Stimulated activated CD4-positive, alpha-beta T cell treated with anti-CD3 and anti-CD28 coated beads, Interleukin-4, amount 100 ng/mL, for 24 hours (primary cell): ENCODE measurements at regions not wholly inside any gene's neighbourhood (a gene's known extent, or its start where the extent isn't known, plus 50 kb on each side); places are given as distances from the start of the nearest gene placed in this dataset.
"Not testable (repeated sequence)": the region's sequence is repeated elsewhere in the genome, so short reads cannot be mapped to it uniquely, and the experiment has no call there.

Experiments used
- DNase-seq: peaks from one replicate; pipeline ENCODE4 v3.0.0-alpha.2; 2020

GRCh38 chr2:82355622-82356021 is 2051.1 kb upstream of the LRRTM1 start:
- no peak for DNase-seq

GRCh38 chr2:82345910-82346309 is 2041.4 kb upstream of the LRRTM1 start:
- DNase-seq: no peak

GRCh38 chr2:82344670-82345069 is 2040.1 kb upstream of the LRRTM1 start:
- DNase-seq: no peak

GRCh38 chr2:82342356-82342755 is 2037.8 kb upstream of the LRRTM1 start:
- no peak for DNase-seq

- DNase-seq: no peak
Measured at GRCh38 chr2:82340578-82341053, 2036.1 kb upstream of the LRRTM1 start.

GRCh38 chr2:82339805-82340204 is 2035.3 kb upstream of the LRRTM1 start:
- no peak for DNase-seq

GRCh38 chr2:82333697-82334096 is 2029.1 kb upstream of the LRRTM1 start:
- no peak for DNase-seq

- DNase-seq: no peak
Measured at GRCh38 chr2:82330155-82330554, 2025.6 kb upstream of the LRRTM1 start.

GRCh38 chr2:82326180-82326767 is 2021.7 kb upstream of the LRRTM1 start:
- DNase-seq: not testable (repeated sequence)

- DNase-seq: no peak
Measured at GRCh38 chr2:82320296-82320695, 2015.7 kb upstream of the LRRTM1 start.

- no peak for DNase-seq
Measured at GRCh38 chr2:82317012-82317411, 2012.5 kb upstream of the LRRTM1 start.

- DNase-seq: no peak
Measured at GRCh38 chr2:82316586-82316985, 2012.0 kb upstream of the LRRTM1 start.

- no peak for DNase-seq
Measured at GRCh38 chr2:82314836-82315472, 2010.4 kb upstream of the LRRTM1 start.

GRCh38 chr2:82307511-82307910 is 2003.0 kb upstream of the LRRTM1 start:
- DNase-seq: no peak

GRCh38 chr2:82301506-82301905 is 1997.0 kb upstream of the LRRTM1 start:
- no peak for DNase-seq

- no peak for DNase-seq
Measured at GRCh38 chr2:82289446-82289845, 1984.9 kb upstream of the LRRTM1 start.

- no peak for DNase-seq
Measured at GRCh38 chr2:82283075-82283474, 1978.5 kb upstream of the LRRTM1 start.

- no peak for DNase-seq
Measured at GRCh38 chr2:82282111-82282882, 1977.7 kb upstream of the LRRTM1 start.

- DNase-seq: no peak
Measured at GRCh38 chr2:82279367-82279766, 1974.8 kb upstream of the LRRTM1 start.

GRCh38 chr2:82278416-82278815 is 1973.9 kb upstream of the LRRTM1 start:
- DNase-seq: no peak

- DNase-seq: no peak
Measured at GRCh38 chr2:82275599-82275998, 1971.0 kb upstream of the LRRTM1 start.

- no peak for DNase-seq
Measured at GRCh38 chr2:82268446-82268845, 1963.9 kb upstream of the LRRTM1 start.

- DNase-seq: no peak
Measured at GRCh38 chr2:82260521-82260920, 1956.0 kb upstream of the LRRTM1 start.

GRCh38 chr2:82259551-82259950 is 1955.0 kb upstream of the LRRTM1 start:
- DNase-seq: no peak
